ENCODE measurements at regions not wholly inside any gene's neighbourhood (a gene's known extent, or its start where the extent isn't known, plus 50 kb on each side); places are given as distances from the start of the nearest gene placed in this dataset.
A peak's percentile ranks its signal among the peaks of the same experiment; 100 is the strongest.

GRCh38 chr10:104505521-104506042, 135.5 kb upstream of the SORCS3 start:
- peak; percentile 2 for DNase-seq

GRCh38 chr10:104509981-104510380, 131.1 kb upstream of the SORCS3 start:
- DNase-seq: no peak

GRCh38 chr10:104510644-104511043, 130.4 kb upstream of the SORCS3 start:
- DNase-seq: no peak

DNA sequence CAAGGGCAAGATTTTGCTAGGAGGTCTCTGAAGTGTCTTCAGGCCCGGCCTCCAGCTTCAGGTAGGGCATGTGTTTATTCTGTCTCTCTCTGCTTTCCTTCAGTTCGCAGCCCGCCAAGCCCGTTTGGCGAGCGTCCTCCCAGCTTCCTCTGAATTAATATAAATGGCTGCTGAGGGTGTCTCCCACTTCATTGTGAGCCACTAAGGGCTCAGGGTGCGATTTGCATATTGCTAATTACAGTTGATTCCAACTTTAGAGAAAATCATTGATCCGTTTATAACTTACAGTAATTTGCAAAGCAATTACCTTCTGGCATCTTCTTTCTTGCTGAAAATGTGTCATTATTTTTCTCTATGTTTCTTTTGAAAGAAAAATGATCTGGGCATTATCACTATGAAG, 128.3 kb upstream of the SORCS3 start:
- DNase-seq: no peak

DNA sequence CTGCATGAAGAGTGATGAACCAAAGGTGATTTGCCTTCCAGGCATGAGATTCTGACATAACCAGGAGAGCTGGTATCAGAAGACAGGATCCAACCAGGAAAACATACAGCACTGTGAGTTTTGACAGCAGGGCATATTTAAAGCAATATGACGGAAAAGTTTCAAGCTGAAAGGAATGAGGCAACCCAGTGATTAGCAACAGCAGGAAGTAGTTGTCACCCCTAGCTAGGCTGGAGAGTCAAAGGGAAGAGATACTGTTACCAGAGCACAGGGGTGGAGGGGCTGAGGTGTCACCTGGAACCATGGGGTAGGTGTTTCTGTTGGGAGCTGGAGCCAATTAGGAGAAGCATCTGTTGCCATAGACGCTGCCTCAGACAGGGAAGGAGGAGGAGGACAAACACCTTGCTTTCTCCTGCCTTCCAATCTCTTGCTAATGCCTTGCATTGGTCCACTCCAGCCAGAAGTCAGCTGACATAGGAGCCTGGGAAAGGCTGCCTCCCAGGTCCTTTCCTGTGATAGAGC, 125.4 kb upstream of the SORCS3 start:
- no peak for DNase-seq

DNA sequence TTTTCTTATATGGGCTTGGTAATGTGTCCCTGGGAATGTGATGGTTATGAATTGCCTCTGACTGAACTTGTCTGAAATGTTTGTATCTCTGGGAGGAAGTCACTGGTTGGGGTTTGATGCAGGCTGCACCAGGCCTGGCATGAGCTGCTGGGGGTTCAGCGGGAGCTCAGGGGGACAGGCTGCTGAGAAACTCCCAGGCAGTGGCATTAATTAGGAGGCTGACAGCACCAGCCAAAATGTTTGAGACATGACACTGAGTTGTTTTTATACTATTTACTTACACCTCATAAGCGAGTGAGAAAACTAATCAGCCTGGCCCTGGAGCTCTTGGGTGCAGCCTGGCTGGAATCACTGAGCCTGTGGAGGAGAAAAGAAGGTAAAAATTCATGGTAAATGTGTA, 124.1 kb upstream of the SORCS3 start:
- DNase-seq: no peak

DNA sequence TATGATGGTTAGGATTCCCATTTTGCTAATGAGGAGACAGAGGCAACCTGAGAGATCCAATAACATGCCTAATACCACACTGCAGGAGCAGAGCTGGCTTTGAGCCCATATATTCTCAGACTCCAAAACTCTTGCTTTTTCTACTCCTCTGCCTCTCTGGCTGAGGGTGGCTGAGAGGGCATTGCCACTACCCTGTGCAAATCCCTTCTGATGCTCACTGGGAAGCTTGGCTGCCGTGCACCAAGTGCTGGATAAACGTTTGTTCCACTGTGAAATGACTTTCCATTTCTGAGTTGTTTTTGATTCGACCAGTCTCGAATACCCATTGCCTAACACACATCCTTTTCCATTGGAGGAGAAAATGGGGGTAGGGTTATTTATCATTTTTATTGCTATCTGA, 123.1 kb upstream of the SORCS3 start:
- DNase-seq: no peak

GRCh38 chr10:104518891-104519290, 122.2 kb upstream of the SORCS3 start:
- no peak for DNase-seq

DNA sequence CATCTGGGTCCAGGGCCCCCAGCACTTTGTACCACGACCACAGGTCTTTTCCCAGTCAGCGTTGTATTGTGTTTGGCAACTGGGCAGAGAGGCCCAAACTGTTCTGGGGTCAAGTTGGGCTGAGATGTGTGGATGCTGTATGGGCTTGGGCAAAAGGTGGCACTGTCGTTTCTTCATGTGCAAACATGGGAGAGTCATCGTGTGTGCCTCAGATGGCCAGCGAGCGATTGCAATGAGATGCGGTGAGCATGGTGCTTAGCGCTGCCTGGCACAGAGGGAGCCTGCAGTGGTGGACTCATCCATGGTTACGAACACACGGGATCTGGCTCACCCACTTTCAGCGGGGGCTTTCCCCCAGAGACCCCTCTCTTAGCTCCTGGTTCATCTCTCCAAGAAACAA, 120.4 kb upstream of the SORCS3 start:
- no peak for DNase-seq

DNA sequence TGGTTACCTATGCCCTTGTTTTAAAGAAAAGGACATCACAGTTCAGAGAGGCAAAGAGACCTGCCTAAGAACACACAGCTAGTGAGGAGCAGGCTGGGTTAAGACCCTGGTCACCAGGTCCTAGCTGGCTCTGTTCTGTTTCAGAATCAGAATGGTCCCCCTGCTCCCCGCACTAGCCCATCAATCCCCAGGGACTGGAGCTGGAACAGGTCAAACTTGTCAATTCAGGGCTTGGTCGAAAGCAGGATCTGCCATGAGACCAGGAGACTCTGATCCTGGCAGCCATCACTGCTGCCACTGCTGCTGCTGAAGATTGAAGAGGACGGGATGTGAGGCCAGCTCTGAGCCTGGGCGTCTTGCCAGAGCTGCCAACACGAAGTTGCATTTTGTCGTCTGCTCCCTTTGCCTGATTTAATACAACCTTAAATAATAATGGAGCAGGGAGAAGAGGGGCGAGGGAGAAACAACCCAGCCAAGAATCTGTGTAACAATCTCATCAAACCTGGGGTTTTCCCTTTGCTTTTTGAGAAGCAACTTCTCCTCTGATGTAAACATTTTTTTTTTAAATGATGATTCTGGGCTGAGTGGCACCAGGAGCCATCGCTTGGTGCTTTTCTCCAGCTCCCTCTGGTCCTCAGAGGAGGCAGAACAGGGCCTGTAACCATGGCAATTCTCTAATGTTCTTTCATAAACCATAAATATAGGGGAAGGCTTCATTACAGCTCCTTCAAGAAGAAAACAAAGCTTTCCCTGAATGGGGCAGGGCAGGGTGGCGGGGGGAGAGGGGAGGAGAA, 119.0 kb upstream of the SORCS3 start:
- DNase-seq: no peak

DNA sequence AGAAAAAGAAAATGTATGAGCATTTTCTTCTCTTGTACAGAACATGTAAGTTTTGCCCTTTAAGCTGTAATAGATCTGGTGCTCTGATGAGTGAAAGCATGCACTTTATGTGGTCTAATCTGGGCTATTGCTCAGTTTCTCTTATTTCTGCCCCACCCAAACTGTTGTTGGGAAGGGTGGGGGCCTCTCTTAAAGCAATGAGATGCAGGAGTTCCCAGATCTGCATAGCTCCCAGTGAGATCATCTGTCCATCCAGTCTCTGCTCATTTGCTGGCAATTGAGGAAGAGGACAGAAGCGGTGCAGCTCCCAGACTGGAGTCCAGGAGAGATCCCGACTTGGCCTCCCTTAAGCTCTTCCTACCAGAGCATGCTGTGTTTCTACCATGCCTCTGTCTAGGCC, 114.9 kb upstream of the SORCS3 start:
- DNase-seq: no peak

DNA sequence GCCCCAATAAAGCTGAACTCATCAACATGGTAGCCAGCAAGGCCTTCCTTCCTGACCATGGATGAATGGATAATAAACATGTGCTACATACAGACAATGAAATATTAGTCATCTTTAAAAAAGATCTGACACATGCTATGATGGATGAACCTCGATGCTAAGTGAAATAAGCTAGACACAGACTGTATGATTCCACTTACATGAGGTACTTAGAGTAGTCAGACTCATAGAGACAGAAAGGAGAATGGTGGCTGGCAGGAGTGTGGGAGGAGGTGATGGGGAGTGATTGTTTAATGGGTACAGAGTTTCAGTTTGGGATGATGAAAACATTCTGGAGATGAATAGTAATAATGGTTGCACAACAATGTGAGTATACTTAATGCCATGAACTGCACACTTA, 114.1 kb upstream of the SORCS3 start:
- no peak for DNase-seq

DNA sequence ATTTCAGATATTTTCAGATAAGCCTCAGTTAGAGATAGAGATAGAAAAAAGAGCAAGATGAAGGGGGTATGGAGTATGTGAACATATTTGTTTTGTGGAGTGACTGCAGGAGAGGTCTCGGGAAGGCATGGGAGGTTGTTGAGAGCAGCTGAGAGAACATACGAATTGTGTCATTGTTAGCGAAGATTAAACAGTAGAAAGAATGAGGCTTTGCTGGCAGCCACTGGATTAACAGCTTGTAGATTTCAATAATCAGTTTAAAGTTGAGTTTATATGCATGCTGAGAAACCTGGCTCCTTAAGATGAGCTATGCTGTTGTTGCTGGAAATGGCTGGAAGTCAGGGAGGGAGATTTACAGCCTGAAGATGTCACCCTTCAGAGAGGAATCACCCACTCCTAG, 100.9 kb upstream of the SORCS3 start:
- DNase-seq: peak; percentile 80

GRCh38 chr10:104541820-104542219, 99.3 kb upstream of the SORCS3 start:
- no peak for DNase-seq

- no peak for DNase-seq
These were observed 94.8 kb upstream of the SORCS3 start for GRCh38 chr10:104546336-104546735.

DNA sequence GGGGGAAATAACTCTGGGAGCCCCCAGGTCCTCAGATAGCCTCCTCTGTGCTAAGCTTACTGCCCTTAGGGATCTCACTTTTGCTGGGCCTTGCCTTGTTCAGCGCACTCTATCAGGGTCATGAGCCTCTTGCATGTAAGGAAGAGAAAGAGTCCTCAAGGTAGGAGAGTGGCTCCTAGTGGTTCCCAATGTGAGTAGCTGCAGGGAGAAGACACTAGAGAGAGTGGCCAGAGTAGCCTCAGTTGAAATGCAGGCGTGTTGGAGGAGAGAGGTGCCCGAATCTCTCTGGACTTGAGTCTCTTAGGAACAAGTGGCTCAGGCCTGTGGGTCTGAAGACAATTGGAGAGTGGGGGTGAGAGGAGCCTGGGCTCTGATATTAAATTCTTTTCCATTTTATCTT, 94.3 kb upstream of the SORCS3 start:
- DNase-seq: peak; percentile 20

DNA sequence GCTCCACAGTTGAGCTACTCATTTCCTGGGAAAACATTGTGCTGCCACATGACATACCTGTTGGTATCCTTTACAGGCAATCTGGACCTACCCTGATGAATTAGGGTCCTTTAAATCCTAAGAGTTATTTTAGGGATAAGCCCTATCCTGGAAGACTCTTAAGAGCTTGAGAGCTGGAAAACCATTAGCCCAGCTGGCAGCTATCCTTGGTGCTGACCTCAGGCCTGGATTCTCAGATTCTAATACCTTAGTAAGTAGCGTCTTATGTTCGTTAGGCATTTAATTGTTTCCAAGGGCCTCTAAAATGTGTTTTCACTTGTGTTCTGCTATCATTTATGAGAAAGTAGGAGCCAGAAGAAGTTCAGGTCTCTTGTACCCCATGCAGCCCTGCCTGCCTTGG, 93.0 kb upstream of the SORCS3 start:
- peak; percentile 91 for DNase-seq

DNA sequence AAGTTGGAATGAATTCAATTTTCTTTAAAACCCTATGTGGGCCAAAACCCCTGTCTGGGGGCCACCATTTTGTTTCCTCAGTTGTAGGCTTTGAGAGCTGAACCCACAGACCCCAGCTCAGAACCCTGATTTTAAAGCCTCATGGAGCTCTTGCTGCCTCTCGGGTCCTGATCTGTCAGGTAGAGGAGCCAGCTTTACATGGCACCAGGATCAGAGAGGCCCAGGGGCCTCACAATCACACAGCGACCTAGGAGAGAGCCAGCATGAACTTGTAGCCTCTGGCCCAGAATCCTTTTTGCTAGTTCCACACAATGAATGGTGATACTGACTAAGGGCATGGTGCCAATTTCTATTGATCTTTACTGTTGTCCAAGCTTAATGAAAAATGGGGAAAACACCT, 84.3 kb upstream of the SORCS3 start:
- no peak for DNase-seq

DNA sequence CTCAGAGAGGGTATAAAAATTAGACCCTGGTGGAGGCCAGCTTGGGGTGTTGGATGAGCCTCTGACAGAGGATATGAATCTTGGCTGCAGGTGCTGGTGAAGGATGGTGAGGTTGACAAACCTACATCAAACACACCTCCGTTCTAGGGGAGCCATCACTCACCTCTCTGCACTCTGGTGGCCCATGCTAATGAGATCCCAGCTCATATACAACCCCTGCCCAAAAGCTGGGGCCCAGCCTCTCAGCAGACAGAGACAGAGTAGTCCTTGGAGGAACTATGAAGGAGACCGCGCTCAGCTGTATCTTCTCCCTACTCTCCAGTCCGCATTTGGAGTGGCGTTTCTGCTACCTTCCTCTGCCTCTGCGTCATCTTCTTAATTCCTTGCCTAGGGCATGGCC, 83.1 kb upstream of the SORCS3 start:
- DNase-seq: no peak

DNA sequence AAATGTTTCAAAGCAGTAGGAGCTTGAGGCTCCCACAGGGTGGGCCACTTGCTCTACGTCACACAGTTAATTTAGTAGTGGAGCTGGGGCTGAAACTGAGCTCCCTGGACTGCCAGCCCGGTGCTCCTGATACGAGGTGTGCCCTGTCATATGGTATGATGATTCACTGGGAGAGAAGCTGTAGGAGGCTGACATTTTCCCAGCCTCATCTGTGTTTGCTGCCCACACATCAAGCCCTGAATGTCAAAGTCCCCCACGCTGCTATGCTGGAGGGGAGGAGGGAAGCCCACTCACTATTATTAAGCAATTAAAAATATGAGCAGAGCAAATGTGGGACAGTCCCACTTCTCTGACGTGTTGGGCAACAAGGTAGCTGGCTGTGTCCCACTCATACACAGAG, 81.2 kb upstream of the SORCS3 start:
- no peak for DNase-seq

GRCh38 chr10:104563051-104563450, 78.0 kb upstream of the SORCS3 start:
- no peak for DNase-seq

DNA sequence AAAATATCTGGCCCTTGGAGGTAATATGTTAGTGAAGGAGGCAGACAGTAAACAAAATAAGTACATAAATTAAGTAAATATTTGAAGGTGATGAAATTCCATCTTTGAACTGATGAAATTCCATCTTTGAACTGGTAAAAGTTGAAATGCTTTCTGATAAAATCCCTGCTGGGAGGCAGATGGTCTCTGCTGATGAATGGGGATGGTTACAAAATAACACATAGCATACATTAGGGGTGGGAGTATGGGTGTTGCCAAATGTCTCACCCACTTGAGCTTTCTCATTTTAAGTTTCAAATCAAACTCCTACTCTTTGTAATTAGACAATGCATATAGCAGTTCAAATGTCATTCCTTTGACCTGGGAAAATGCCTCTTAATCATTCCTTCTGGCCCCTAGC, 77.5 kb upstream of the SORCS3 start:
- no peak for DNase-seq

- no peak for DNase-seq
These were observed 66.7 kb upstream of the SORCS3 start for GRCh38 chr10:104574427-104574826.

GRCh38 chr10:104574838-104575237, 66.3 kb upstream of the SORCS3 start:
- no peak for DNase-seq

- no peak for DNase-seq
These were observed 64.5 kb upstream of the SORCS3 start for GRCh38 chr10:104576611-104577010.

Data from NCI-H82 (cell line).